NB4 (cell line): ENCODE measurements at regions not wholly inside any gene's neighbourhood (a gene's known extent, or its start where the extent isn't known, plus 50 kb on each side); places are given as distances from the start of the nearest gene placed in this dataset.

Source experiments
- CTCF ChIP-seq: IDR thresholded peaks from one replicate; pipeline ENCODE4 v1.5.1; 2012; ENCODE audit warnings: low read depth, low read length
- POLR2A ChIP-seq: IDR thresholded peaks from 2 replicates; pipeline ENCODE4 v1.6.1; 2011; ENCODE audit warnings: mild to moderate bottlenecking; ENCODE audit not compliant: insufficient read length; ENCODE audit errors: extremely low read depth

- TF ChIP-seq CTCF (no peak), POLR2A (no peak)
These were observed 217.6 kb upstream of the FIGN start for GRCh38 chr2:163953390-163953907.
